HCT116 (cell line): ENCODE measurements at regions not wholly inside any gene's neighbourhood (a gene's known extent, or its start where the extent isn't known, plus 50 kb on each side); places are given as distances from the start of the nearest gene placed in this dataset.

ENCODE experiments used
- ATAC-seq: fragments of 200-7000 bp; cut with Tn5 transposase; 2 replicates; pipeline ENCODE4 v1.9.1; 2020; ENCODE audit warnings: mild to moderate bottlenecking, moderate library complexity
- BruUV-seq: library from RNA; stranded (reverse); fragments of 400-500 nt; replicated peaks from 2 replicates; lab custom pipeline; 2021; lab: Mats Ljungman, UMichigan
- CTCF ChIA-PET: fragments of 300-600 bp; sonication (Branson Sonifier 250); formaldehyde crosslinking; loops from one replicate; lab custom pipeline; 2021; ENCODE audit warnings: antibody characterized with exemption; lab: Charles Lee
- POLR2A ChIA-PET: fragments of 300-600, 350-600 bp; sonication (Branson Sonifier 250); formaldehyde crosslinking; loops from one replicate; lab custom pipeline; 2021; ENCODE audit warnings: antibody characterized with exemption; lab: Charles Lee
- RAD21 ChIA-PET, 2 experiments: fragments of 300-600 bp; sonication (Branson Sonifier 250); formaldehyde crosslinking; loops; one replicate each; lab custom pipeline; 2023; ENCODE audit warnings: low total read pairs in 2 of 2; ENCODE audit not compliant: uncharacterized antibody in 2 of 2, unreplicated experiment in 2 of 2, low non-redundant PET in 1 of 2; lab: Charles Lee
- DNase-seq: peaks from one replicate; pipeline ENCODE4 v3.0.0-alpha.2; 2010; ENCODE audit warnings: low read depth, low spot score
- H2AFZ ChIP-seq: fragments of 200-600 bp; shearing (Covaris generic), sonication (generic); 2 replicates; pipeline ENCODE4 v1.6.1; 2017; ENCODE audit warnings: low read depth, mixed run types, mixed read lengths, antibody characterized with exemption, low read length; ENCODE audit not compliant: poor library complexity, severe bottlenecking
- H3K27ac ChIP-seq: 2 replicates; pipeline ENCODE4 v1.5.1; 2012; ENCODE audit warnings: low read depth, low read length
- H3K27me3 ChIP-seq: fragments of 200-600 bp; sonication (generic); 2 replicates; pipeline ENCODE4 v1.6.1; 2016; ENCODE audit warnings: mixed run types, low read length, mixed read lengths; ENCODE audit not compliant: insufficient read depth
- H3K36me3 ChIP-seq, 2 experiments: fragments of 200-500 bp in 1 of 2; fragments of 200-600 bp in 1 of 2; sonication (Bioruptor generic) in 1 of 2; sonication (generic) in 1 of 2; 2 replicates each; pipeline versions ENCODE4 v1.5.1 to v1.6.1; 2014 to 2016; ENCODE audit warnings: low read length in 2 of 2, inconsistent platforms in 1 of 2, mixed read lengths in 1 of 2, mixed run types in 1 of 2; ENCODE audit not compliant: insufficient read depth in 2 of 2, control insufficient read depth in 1 of 2
- H3K4me1 ChIP-seq, 2 experiments: fragments of 200-600 bp in 1 of 2; sonication (generic) in 1 of 2; 2 replicates each; pipeline versions ENCODE4 v1.5.1 to v1.6.1; 2012 to 2017; ENCODE audit warnings: low read length in 2 of 2, inconsistent platforms in 1 of 2, mild to moderate bottlenecking in 1 of 2, mixed read lengths in 1 of 2, mixed run types in 1 of 2, moderate library complexity in 1 of 2; ENCODE audit not compliant: insufficient read depth in 2 of 2, control insufficient read depth in 1 of 2
- H3K4me2 ChIP-seq: fragments of 200-600 bp; sonication (generic); 2 replicates; pipeline ENCODE4 v1.6.1; 2017; ENCODE audit warnings: mixed run types, low read length, mixed read lengths
- H3K4me3 ChIP-seq, 2 experiments: fragments of 200-600 bp in 1 of 2; sonication (generic) in 1 of 2; replicated peaks in 1 of 2; 2 replicates each; pipeline ENCODE4 v1.5.1; 2011 to 2016; ENCODE audit warnings: low read length in 2 of 2, control low read depth in 1 of 2, low read depth in 1 of 2, mild to moderate bottlenecking in 1 of 2, mixed read lengths in 1 of 2, mixed run types in 1 of 2
- H3K79me2 ChIP-seq: fragments of 200-600 bp; sonication (generic); 2 replicates; pipeline ENCODE4 v1.6.1; 2017; ENCODE audit warnings: mild to moderate bottlenecking, mixed run types, low read length, moderate library complexity, mixed read lengths; ENCODE audit not compliant: insufficient read depth
- H3K9ac ChIP-seq: fragments of 200-600 bp; sonication (generic); 2 replicates; pipeline ENCODE4 v1.6.1; 2016; ENCODE audit warnings: low read length, mixed read lengths
- H3K9me2 ChIP-seq: fragments of 200-600 bp; sonication (generic), shearing (Covaris generic); 2 replicates; pipeline ENCODE4 v1.6.1; 2017; ENCODE audit warnings: mixed run types, mild to moderate bottlenecking, moderate library complexity; ENCODE audit not compliant: insufficient read depth
- H3K9me3 ChIP-seq, 2 experiments: fragments of 200-500 bp in 1 of 2; fragments of 200-600 bp in 1 of 2; sonication (Bioruptor generic) in 1 of 2; sonication (generic) in 1 of 2; 2 replicates each; pipeline ENCODE4 v1.6.1; 2014 to 2017; ENCODE audit warnings: low read length in 2 of 2, mixed read lengths in 2 of 2, inconsistent platforms in 1 of 2, low read depth in 1 of 2, mild to moderate bottlenecking in 1 of 2, mixed run types in 1 of 2, moderate library complexity in 1 of 2; ENCODE audit not compliant: control insufficient read depth in 1 of 2, insufficient read depth in 1 of 2
- H4K20me1 ChIP-seq: fragments of 200-600 bp; sonication (generic), shearing (Covaris generic); 2 replicates; pipeline ENCODE4 v1.6.1; 2017; ENCODE audit warnings: mixed run types, mild to moderate bottlenecking, moderate library complexity; ENCODE audit not compliant: insufficient read depth
- ATF3 ChIP-seq: IDR thresholded peaks from 2 replicates; pipeline ENCODE4 v1.6.1; 2012
- CBX3 ChIP-seq: IDR thresholded peaks from 2 replicates; pipeline ENCODE4 v1.6.1; 2012; ENCODE audit warnings: low read depth
- EGR1 ChIP-seq: IDR thresholded peaks from 2 replicates; pipeline ENCODE4 v1.6.1; 2012; ENCODE audit warnings: low read depth
- FOSL1 ChIP-seq: IDR thresholded peaks from 2 replicates; pipeline ENCODE4 v1.6.1; 2012; ENCODE audit warnings: low read depth
- JUND ChIP-seq: IDR thresholded peaks from 2 replicates; pipeline ENCODE4 v1.6.1; 2012
- MAX ChIP-seq: IDR thresholded peaks from 2 replicates; pipeline ENCODE4 v1.6.1; 2012
- POLR2A ChIP-seq: IDR thresholded peaks from 2 replicates; pipeline ENCODE4 v1.7.0; 2011; ENCODE audit warnings: borderline replicate concordance; ENCODE audit not compliant: insufficient read depth, insufficient read length; ENCODE audit errors: extremely low read depth
- POLR2AphosphoS5 ChIP-seq: IDR thresholded peaks from 2 replicates; pipeline ENCODE4 v1.6.1; 2011; ENCODE audit warnings: mild to moderate bottlenecking, low read depth, low read length, moderate library complexity
- RAD21 ChIP-seq: IDR thresholded peaks from 2 replicates; pipeline ENCODE4 v1.6.1; 2012; ENCODE audit warnings: low read depth, mild to moderate bottlenecking
- SRF ChIP-seq: IDR thresholded peaks from 2 replicates; pipeline ENCODE4 v1.6.1; 2012; ENCODE audit warnings: low read depth
- TCF7L2 ChIP-seq: IDR thresholded peaks from 2 replicates; pipeline ENCODE4 v1.7.0; 2011; ENCODE audit warnings: borderline replicate concordance, inconsistent platforms; ENCODE audit not compliant: insufficient read depth, insufficient read length; ENCODE audit errors: extremely low read depth
- ZFX ChIP-seq: fragments of 450-650 bp; IDR thresholded peaks from 2 replicates; pipeline ENCODE4 v1.6.1; 2017
- ZNF274 ChIP-seq: fragments of 200-500 bp; sonication (Bioruptor generic); IDR thresholded peaks from 2 replicates; pipeline ENCODE4 v1.6.1; 2014; ENCODE audit warnings: mild to moderate bottlenecking, low read depth, low read length, inconsistent platforms
- intact Hi-C: fragments of 100-400 bp; cut with micrococcal nuclease; formaldehyde crosslinking; loops from 2 replicates; pipeline ENCODE4 v1.10.0; 2022
- TF ChIP-seq, protein P1 (sequence below): IDR thresholded peaks from 2 replicates; pipeline ENCODE4 v1.6.1; 2011; ENCODE audit warnings: mild to moderate bottlenecking, low read length, moderate library complexity; ENCODE audit not compliant: insufficient replicate concordance; ENCODE audit errors: extremely low read depth
- TF ChIP-seq, protein P2 (sequence below), 3 experiments: fragments of 200-600 bp in 1 of 3; sonication (generic) in 1 of 3; IDR thresholded peaks in 2 of 3; conservative IDR thresholded peaks in 1 of 3; 2 replicates each; pipeline ENCODE4 v1.5.1; 2012 to 2017; ENCODE audit warnings: low read depth in 2 of 3, low read length in 2 of 3, antibody characterized with exemption in 1 of 3, borderline replicate concordance in 1 of 3, control low read depth in 1 of 3, mild to moderate bottlenecking in 1 of 3, mixed read lengths in 1 of 3, mixed run types in 1 of 3, moderate library complexity in 1 of 3; ENCODE audit not compliant: insufficient read depth in 1 of 3

GRCh38 chr10:130282492-130283218 is 146.5 kb downstream of the GLRX3 start:
- no peak overlapping the region for H3K4me3 ChIP-seq
- ATAC-seq: no peak
- TF ChIP-seq POLR2A (no peak), ZNF274 (peak; percentile 68)
- H3K79me2 ChIP-seq: no peaks in the 10 kb centered on the region
- no peaks in the 10 kb centered on the region for H4K20me1 ChIP-seq
- no peaks in the 10 kb centered on the region for H3K9me2 ChIP-seq
- CTCF ChIA-PET: no interaction called here
- BruUV-seq: no TSS peak
- RAD21 ChIA-PET: no interaction called here
- H3K4me1 ChIP-seq: no peaks in the 10 kb centered on the region
- no peaks in the 10 kb centered on the region for H3K9me3 ChIP-seq
- no peak overlapping the region for H3K9ac ChIP-seq
- no peak overlapping the region for H3K27ac ChIP-seq
- intact Hi-C loops: no loop called here
- no peak overlapping the region for H3K4me2 ChIP-seq
- POLR2A ChIA-PET: no interaction called here
- H2AFZ ChIP-seq: no peak overlapping the region
- H3K27me3 ChIP-seq: no peaks in the 10 kb centered on the region
- no peaks in the 10 kb centered on the region for H3K36me3 ChIP-seq
- DNase-seq: no peak

DNA sequence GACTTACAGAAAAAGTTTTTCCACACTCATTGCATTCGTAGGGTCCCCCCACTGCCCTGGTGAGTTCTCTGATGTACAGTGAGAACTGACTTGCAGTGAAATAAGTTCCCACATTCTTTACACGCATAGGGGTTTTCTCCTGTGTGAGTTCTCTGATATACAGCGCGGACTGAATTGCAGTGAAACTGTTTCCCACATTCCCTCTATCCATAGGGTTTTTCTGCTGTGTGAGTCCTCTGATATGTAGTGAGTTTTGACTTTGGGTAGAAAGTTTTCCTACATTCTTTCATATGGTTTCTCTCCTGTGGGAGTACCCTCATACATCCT is 147.0 kb downstream of the GLRX3 start:
- ChIA-PET POLR2A (no interaction called here), RAD21 (no interaction called here), CTCF (no interaction called here)
- Histone ChIP-seq H3K4me2 (no peak overlapping the region), H3K36me3 (no peaks in the 10 kb centered on the region), H3K4me1 (no peaks in the 10 kb centered on the region), H3K27me3 (no peaks in the 10 kb centered on the region), H2AFZ (no peak overlapping the region), H3K79me2 (no peaks in the 10 kb centered on the region), H3K9me2 (no peaks in the 10 kb centered on the region), H4K20me1 (no peaks in the 10 kb centered on the region), H3K9ac (no peak overlapping the region), H3K27ac (no peak overlapping the region), H3K9me3 (no peaks in the 10 kb centered on the region), H3K4me3 (no peak overlapping the region)
- TF ChIP-seq, protein P1, sequence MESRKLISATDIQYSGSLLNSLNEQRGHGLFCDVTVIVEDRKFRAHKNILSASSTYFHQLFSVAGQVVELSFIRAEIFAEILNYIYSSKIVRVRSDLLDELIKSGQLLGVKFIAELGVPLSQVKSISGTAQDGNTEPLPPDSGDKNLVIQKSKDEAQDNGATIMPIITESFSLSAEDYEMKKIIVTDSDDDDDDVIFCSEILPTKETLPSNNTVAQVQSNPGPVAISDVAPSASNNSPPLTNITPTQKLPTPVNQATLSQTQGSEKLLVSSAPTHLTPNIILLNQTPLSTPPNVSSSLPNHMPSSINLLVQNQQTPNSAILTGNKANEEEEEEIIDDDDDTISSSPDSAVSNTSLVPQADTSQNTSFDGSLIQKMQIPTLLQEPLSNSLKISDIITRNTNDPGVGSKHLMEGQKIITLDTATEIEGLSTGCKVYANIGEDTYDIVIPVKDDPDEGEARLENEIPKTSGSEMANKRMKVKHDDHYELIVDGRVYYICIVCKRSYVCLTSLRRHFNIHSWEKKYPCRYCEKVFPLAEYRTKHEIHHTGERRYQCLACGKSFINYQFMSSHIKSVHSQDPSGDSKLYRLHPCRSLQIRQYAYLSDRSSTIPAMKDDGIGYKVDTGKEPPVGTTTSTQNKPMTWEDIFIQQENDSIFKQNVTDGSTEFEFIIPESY: no peak
- TF ChIP-seq ZNF274: no peak
- TF ChIP-seq POLR2AphosphoS5: no peak
- no peak for TF ChIP-seq ATF3
- no peak for TF ChIP-seq CBX3
- TF ChIP-seq RAD21: no peak
- no peak for TF ChIP-seq FOSL1
- TF ChIP-seq SRF: no peak
- no peak for TF ChIP-seq POLR2A
- no peak for TF ChIP-seq TCF7L2
- TF ChIP-seq JUND: no peak
- no peak for TF ChIP-seq ZFX
- TF ChIP-seq, protein P2, sequence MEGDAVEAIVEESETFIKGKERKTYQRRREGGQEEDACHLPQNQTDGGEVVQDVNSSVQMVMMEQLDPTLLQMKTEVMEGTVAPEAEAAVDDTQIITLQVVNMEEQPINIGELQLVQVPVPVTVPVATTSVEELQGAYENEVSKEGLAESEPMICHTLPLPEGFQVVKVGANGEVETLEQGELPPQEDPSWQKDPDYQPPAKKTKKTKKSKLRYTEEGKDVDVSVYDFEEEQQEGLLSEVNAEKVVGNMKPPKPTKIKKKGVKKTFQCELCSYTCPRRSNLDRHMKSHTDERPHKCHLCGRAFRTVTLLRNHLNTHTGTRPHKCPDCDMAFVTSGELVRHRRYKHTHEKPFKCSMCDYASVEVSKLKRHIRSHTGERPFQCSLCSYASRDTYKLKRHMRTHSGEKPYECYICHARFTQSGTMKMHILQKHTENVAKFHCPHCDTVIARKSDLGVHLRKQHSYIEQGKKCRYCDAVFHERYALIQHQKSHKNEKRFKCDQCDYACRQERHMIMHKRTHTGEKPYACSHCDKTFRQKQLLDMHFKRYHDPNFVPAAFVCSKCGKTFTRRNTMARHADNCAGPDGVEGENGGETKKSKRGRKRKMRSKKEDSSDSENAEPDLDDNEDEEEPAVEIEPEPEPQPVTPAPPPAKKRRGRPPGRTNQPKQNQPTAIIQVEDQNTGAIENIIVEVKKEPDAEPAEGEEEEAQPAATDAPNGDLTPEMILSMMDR (IDR thresholded peaks at IDR 0.05 in 2 of 3, conservative IDR thresholded peaks at IDR 0.05 in 1 of 3; ENCODE audit: borderline replicate concordance in 1 of 3, insufficient read depth in 1 of 3, low read depth in 2 of 3, low read length in 2 of 3): no peak
- TF ChIP-seq MAX: no peak
- TF ChIP-seq EGR1: no peak
- intact Hi-C loops: no loop called here
- BruUV-seq: no TSS peak
- DNase-seq (no peak), ATAC-seq (no peak)
